Endothelial cell (in vitro differentiated cells): ENCODE measurements at regions not wholly inside any gene's neighbourhood (a gene's known extent, or its start where the extent isn't known, plus 50 kb on each side); places are given as distances from the start of the nearest gene placed in this dataset.

Experiments
- DNase-seq: peaks from one replicate; pipeline ENCODE4 v3.0.0; 2021; ENCODE audit warnings: low spot score
- H3K27ac Mint-ChIP-seq: one replicate; pipeline ENCODE4 v1.8.0; 2021; ENCODE audit warnings: mixed read lengths, inconsistent platforms; ENCODE audit not compliant: unreplicated experiment
- H3K27me3 Mint-ChIP-seq: one replicate; pipeline ENCODE4 v1.8.0; 2021; ENCODE audit warnings: mild to moderate bottlenecking, moderate library complexity, mixed read lengths, inconsistent platforms; ENCODE audit not compliant: unreplicated experiment
- H3K36me3 Mint-ChIP-seq: one replicate; pipeline ENCODE4 v1.8.0; 2021; ENCODE audit warnings: mild to moderate bottlenecking, low read depth, mixed read lengths, inconsistent platforms; ENCODE audit not compliant: unreplicated experiment
- H3K4me1 Mint-ChIP-seq: one replicate; pipeline ENCODE4 v1.8.0; 2021; ENCODE audit warnings: mild to moderate bottlenecking, mixed read lengths, inconsistent platforms; ENCODE audit not compliant: unreplicated experiment
- H3K4me3 Mint-ChIP-seq: one replicate; pipeline ENCODE4 v1.8.0; 2021; ENCODE audit warnings: mild to moderate bottlenecking, mixed read lengths, inconsistent platforms; ENCODE audit not compliant: unreplicated experiment
- H3K9me3 Mint-ChIP-seq: one replicate; pipeline ENCODE4 v1.8.0; 2021; ENCODE audit warnings: mixed read lengths, inconsistent platforms; ENCODE audit not compliant: unreplicated experiment
- TF ChIP-seq, protein P1 (sequence below): fragments of 200-600 bp; sonication (generic); IDR thresholded peaks from one replicate; pipeline ENCODE4 v1.5.0; 2021; ENCODE audit warnings: antibody characterized with exemption; ENCODE audit not compliant: unreplicated experiment

DNA sequence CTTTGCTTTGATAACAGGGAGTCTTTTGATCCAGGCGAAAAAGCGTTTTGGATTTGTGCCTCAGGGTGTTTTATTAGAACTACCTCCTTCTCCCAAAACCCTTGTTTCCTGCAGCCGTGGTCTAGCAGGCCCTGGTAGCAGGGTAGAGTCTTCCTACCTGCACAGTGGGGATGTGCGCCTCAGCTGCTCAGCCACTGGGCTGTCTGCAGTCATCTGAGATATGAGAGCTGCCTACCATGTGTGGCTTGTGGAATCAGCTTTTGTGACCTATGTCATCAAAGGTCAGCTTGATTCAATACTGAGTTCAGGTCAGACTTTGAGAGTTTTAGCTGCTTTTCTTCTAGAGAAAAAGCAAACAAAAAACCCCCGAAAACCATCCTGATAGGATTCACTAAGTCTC lies 279.5 kb downstream of the CLIC5 start:
- no peaks in the 10 kb centered on the region for H3K36me3 Mint-ChIP-seq
- H3K27ac Mint-ChIP-seq, result no peak overlapping the region
- H3K27me3 Mint-ChIP-seq, result peaks cover 3% of the 10 kb centered on the region
- H3K9me3 Mint-ChIP-seq, result no peaks in the 10 kb centered on the region
- TF ChIP-seq, protein P1, sequence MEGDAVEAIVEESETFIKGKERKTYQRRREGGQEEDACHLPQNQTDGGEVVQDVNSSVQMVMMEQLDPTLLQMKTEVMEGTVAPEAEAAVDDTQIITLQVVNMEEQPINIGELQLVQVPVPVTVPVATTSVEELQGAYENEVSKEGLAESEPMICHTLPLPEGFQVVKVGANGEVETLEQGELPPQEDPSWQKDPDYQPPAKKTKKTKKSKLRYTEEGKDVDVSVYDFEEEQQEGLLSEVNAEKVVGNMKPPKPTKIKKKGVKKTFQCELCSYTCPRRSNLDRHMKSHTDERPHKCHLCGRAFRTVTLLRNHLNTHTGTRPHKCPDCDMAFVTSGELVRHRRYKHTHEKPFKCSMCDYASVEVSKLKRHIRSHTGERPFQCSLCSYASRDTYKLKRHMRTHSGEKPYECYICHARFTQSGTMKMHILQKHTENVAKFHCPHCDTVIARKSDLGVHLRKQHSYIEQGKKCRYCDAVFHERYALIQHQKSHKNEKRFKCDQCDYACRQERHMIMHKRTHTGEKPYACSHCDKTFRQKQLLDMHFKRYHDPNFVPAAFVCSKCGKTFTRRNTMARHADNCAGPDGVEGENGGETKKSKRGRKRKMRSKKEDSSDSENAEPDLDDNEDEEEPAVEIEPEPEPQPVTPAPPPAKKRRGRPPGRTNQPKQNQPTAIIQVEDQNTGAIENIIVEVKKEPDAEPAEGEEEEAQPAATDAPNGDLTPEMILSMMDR, result no peak
- no peak overlapping the region for H3K4me3 Mint-ChIP-seq
- peaks cover 6% of the 10 kb centered on the region for H3K4me1 Mint-ChIP-seq
- no peak for DNase-seq

DNA sequence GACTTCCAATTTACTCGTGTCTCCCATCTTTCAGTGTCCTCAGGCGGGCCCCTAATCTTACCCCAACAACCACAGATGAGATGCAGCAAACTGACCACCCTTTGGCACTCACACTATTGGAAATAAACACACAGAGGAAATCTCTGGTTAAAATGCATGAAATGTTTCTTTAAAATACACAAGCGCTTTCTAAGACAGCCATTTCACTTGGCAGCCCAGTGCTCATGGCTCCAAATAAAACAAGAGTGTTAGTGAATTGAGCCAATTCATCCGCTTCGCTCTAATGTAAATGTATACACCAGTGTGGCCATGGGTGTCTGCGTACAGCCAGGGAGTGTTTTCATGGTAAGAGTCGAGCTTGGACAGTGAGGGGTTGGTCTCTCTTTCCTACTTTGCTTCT lies 282.9 kb downstream of the CLIC5 start:
- H3K4me1 Mint-ChIP-seq, result peaks cover 5% of the 10 kb centered on the region
- no peak overlapping the region for H3K4me3 Mint-ChIP-seq
- no peak overlapping the region for H3K27ac Mint-ChIP-seq
- H3K9me3 Mint-ChIP-seq, result no peaks in the 10 kb centered on the region
- no peak for DNase-seq
- TF ChIP-seq, protein P1, result no peak
- H3K36me3 Mint-ChIP-seq, result no peaks in the 10 kb centered on the region
- peaks cover 5% of the 10 kb centered on the region for H3K27me3 Mint-ChIP-seq

DNA sequence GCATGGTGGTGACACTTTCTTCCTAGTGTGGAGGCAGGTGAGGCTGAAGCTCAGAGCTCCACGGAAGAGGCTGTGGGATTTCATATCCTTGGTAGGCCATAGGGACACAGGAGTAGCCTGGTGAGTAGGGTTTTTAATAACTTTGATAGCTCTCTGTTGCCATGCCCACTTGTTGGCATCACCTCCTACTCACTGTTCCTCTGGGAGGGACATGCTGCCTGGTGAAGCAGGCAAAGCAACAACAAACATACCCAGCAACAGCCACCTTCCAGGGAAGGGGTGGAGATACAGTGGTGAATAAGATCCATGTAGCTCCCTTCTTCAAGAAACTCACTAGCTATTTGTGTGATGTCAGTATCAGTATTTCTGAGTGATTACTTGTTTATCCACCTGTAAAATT lies 285.4 kb downstream of the CLIC5 start:
- TF ChIP-seq, protein P1, result no peak
- no peak overlapping the region for H3K27ac Mint-ChIP-seq

DNA sequence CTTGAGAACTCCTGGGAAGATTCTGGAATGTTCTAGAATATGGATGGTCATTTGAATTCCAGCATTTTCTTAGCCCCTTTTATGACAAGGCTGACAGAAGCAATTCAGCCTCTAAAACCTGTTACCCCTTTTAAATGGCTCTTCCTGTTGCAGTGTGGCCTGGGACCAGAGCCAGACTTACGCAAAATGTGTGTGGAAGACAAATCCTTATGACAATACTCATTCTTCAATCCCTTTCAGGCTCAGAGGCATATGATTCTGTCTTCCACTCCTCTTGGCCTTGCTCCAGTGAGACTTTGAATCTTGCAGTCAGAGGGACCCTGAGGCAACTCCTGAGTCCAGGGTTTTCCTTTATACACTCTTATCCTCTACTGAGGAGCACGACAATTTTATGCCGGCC lies 287.0 kb downstream of the CLIC5 start:
- DNase-seq, result no peak
- no peak overlapping the region for H3K27ac Mint-ChIP-seq
- H3K4me1 Mint-ChIP-seq, result peaks cover 5% of the 10 kb centered on the region
- no peaks in the 10 kb centered on the region for H3K9me3 Mint-ChIP-seq
- H3K27me3 Mint-ChIP-seq, result peaks cover 2% of the 10 kb centered on the region
- no peak overlapping the region for H3K4me3 Mint-ChIP-seq
- TF ChIP-seq, protein P1, result no peak
- H3K36me3 Mint-ChIP-seq, result no peaks in the 10 kb centered on the region

More for the DNA sequence above, 285.4 kb downstream of the CLIC5 start:
- no peak for DNase-seq
- no peak overlapping the region for H3K4me3 Mint-ChIP-seq
- no peaks in the 10 kb centered on the region for H3K36me3 Mint-ChIP-seq
- no peaks in the 10 kb centered on the region for H3K9me3 Mint-ChIP-seq
- H3K27me3 Mint-ChIP-seq, result peaks cover 5% of the 10 kb centered on the region
- peaks cover 5% of the 10 kb centered on the region for H3K4me1 Mint-ChIP-seq

DNA sequence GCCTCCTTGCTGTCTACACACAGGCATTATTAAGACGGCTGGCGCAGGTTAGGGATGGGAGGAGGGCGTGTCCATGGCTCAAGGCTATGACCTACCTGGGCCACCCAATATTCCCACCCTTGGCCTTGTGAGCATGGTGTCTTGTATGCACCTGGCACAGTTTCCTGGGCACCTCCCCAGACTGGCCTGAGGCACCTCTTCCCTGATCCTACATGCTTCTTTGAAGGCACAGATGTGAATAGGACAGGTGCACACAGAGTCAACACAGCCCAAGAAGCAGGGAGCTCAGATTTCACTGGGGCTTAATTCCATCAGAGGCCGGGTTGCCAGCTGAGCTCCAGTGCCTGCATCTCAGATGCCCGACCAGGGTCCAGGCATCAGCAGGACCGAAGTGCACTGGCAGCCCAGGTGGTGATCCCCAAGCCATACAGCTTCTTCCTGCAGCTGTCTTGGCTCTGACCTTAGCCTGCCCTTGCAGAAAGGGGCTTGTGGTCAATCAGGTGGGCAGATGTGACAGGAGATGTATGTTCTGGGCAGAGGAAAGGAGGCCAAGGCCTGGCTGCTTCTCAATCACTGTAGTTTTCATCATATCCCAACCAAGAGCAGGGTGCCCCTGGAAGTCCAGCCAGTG lies 287.7 kb downstream of the CLIC5 start:
- TF ChIP-seq, protein P1, result no peak
- no peaks in the 10 kb centered on the region for H3K36me3 Mint-ChIP-seq
- H3K27me3 Mint-ChIP-seq, result peaks cover 2% of the 10 kb centered on the region
- no peaks in the 10 kb centered on the region for H3K9me3 Mint-ChIP-seq
- H3K27ac Mint-ChIP-seq, result no peak overlapping the region
- no peak overlapping the region for H3K4me3 Mint-ChIP-seq
- DNase-seq, result no peak
- peaks cover 5% of the 10 kb centered on the region for H3K4me1 Mint-ChIP-seq
